ENCODE measurements at regions not wholly inside any gene's neighbourhood (a gene's known extent, or its start where the extent isn't known, plus 50 kb on each side); places are given as distances from the start of the nearest gene placed in this dataset.

DNA sequence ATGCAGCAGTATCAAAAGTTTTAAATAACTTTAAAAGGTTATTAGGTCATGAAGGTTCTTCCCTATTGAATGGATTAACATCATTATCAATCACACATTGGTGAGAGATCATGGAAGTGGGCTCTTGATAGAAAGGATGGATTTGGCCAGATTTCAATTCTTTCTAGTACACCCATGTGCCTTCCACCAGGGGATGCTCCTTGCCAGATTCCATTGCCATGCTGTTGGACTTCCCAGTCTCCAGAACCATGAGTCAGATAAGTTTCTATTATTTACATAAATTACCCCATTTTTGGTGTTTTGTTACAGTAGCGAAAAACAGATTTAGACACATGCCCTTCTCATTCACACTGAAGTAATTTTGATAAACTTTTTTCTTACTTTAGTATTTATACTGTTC is 1010.6 kb upstream of the C9orf72 start:
- Histone ChIP-seq H3K4me3 (ENCODE audit: control insufficient read depth in 1 of 7, extremely low read depth in 1 of 7, insufficient read depth in 4 of 7, low read depth in 2 of 7, low read length in 6 of 7) (no peak overlapping the region), H3K4me1 (ENCODE audit: control extremely low read depth in 1 of 4, control insufficient read depth in 4 of 4, insufficient read depth in 4 of 4, low read length in 3 of 4) (no peaks in the 10 kb centered on the region), H3K36me3 (ENCODE audit: control insufficient read depth in 4 of 4, insufficient read depth in 4 of 4, low read length in 3 of 4) (no peaks in the 10 kb centered on the region), H3K9me3 (ENCODE audit: control extremely low read depth in 1 of 5, control insufficient read depth in 4 of 5, insufficient read depth in 2 of 5, low read depth in 1 of 5, low read length in 4 of 5) (peaks cover 0 to 4% (median 1%) of the 10 kb centered on the region in 5 experiments), H3K27ac (ENCODE audit: insufficient read depth in 1 of 2, low read depth in 1 of 2, low read length in 2 of 2, poor library complexity in 1 of 2, severe bottlenecking in 2 of 2) (no peak overlapping the region), H3K27me3 (replicated peaks in 2 of 5; ENCODE audit: control insufficient read depth in 4 of 5, insufficient read depth in 5 of 5, low read length in 4 of 5) (no peaks in the 10 kb centered on the region)
- no CpG with 5 or more reads among the region's 1 CpG for WGBS (ENCODE audit: insufficient coverage)
- no peak for DNase-seq
- ChIA-PET CTCF (no interaction called here), POLR2A (no interaction called here)

DNA sequence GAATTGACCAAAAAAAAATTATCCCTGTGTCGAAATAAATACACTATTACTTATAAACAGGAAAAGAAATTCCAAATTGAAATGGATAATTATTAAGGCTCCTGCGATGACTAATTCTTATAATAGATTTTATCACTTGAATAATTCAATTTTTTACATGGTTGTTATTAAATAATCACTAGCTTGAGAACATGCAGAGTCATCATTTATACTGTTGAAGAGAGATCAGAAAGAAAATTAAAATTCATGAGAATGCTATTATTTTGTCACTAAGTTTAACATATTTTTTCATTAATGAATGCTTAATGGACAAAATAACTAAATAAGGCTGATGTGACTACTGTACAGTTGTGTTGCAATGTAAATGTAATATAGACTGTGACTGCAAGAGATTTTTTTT is 1011.3 kb upstream of the C9orf72 start:
- Histone ChIP-seq H3K4me3 (ENCODE audit: control insufficient read depth in 1 of 7, extremely low read depth in 1 of 7, insufficient read depth in 4 of 7, low read depth in 2 of 7, low read length in 6 of 7) (no peak overlapping the region), H3K27me3 (replicated peaks in 2 of 5; ENCODE audit: control insufficient read depth in 4 of 5, insufficient read depth in 5 of 5, low read length in 4 of 5) (no peaks in the 10 kb centered on the region), H3K9me3 (ENCODE audit: control extremely low read depth in 1 of 5, control insufficient read depth in 4 of 5, insufficient read depth in 2 of 5, low read depth in 1 of 5, low read length in 4 of 5) (peaks cover 0 to 4% (median 1%) of the 10 kb centered on the region in 5 experiments), H3K36me3 (ENCODE audit: control insufficient read depth in 4 of 4, insufficient read depth in 4 of 4, low read length in 3 of 4) (no peaks in the 10 kb centered on the region), H3K4me1 (ENCODE audit: control extremely low read depth in 1 of 4, control insufficient read depth in 4 of 4, insufficient read depth in 4 of 4, low read length in 3 of 4) (no peaks in the 10 kb centered on the region), H3K27ac (ENCODE audit: insufficient read depth in 1 of 2, low read depth in 1 of 2, low read length in 2 of 2, poor library complexity in 1 of 2, severe bottlenecking in 2 of 2) (no peak overlapping the region)
- no CpG with 5 or more reads among the region's 2 CpGs for WGBS (ENCODE audit: insufficient coverage)
- DNase-seq = no peak
- POLR2A ChIA-PET = no interaction called here
- CTCF ChIA-PET = no interaction called here

DNA sequence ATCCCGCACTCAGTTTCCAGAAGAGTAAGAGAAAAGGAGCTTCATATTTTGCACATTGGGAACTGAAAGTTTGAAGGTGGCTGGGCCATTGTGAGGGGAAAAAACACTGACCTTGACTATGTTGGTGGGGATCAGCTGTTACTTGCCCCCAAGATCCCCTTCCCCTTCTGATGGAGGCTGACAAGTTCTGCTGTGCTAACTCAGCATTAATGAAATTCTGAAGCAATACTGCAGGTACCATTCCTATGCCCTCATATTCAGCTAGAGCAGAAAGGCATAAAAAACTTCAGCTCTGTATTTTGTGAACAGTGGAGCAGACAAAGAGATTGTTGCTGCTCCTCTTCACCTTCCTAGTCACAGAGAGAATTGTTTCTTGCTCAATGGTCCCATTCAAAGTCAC is 1013.8 kb upstream of the C9orf72 start:
- ChIA-PET CTCF (no interaction called here), POLR2A (no interaction called here)
- DNase-seq = no peak
- WGBS (ENCODE audit: insufficient coverage) = 100% methylated on average over 1 of the region's 1 CpG
- H3K9me3 ChIP-seq (ENCODE audit: control extremely low read depth in 1 of 5, control insufficient read depth in 4 of 5, insufficient read depth in 2 of 5, low read depth in 1 of 5, low read length in 4 of 5) = peaks cover 0 to 4% (median 1%) of the 10 kb centered on the region in 5 experiments
- no peak overlapping the region for H3K27ac ChIP-seq (ENCODE audit: insufficient read depth in 1 of 2, low read depth in 1 of 2, low read length in 2 of 2, poor library complexity in 1 of 2, severe bottlenecking in 2 of 2)
- no peaks in the 10 kb centered on the region for H3K4me1 ChIP-seq (ENCODE audit: control extremely low read depth in 1 of 4, control insufficient read depth in 4 of 4, insufficient read depth in 4 of 4, low read length in 3 of 4)
- H3K36me3 ChIP-seq (ENCODE audit: control insufficient read depth in 4 of 4, insufficient read depth in 4 of 4, low read length in 3 of 4) = no peaks in the 10 kb centered on the region
- H3K27me3 ChIP-seq (replicated peaks in 2 of 5; ENCODE audit: control insufficient read depth in 4 of 5, insufficient read depth in 5 of 5, low read length in 4 of 5) = no peaks in the 10 kb centered on the region
- no peak overlapping the region for H3K4me3 ChIP-seq (ENCODE audit: control insufficient read depth in 1 of 7, extremely low read depth in 1 of 7, insufficient read depth in 4 of 7, low read depth in 2 of 7, low read length in 6 of 7)

DNA sequence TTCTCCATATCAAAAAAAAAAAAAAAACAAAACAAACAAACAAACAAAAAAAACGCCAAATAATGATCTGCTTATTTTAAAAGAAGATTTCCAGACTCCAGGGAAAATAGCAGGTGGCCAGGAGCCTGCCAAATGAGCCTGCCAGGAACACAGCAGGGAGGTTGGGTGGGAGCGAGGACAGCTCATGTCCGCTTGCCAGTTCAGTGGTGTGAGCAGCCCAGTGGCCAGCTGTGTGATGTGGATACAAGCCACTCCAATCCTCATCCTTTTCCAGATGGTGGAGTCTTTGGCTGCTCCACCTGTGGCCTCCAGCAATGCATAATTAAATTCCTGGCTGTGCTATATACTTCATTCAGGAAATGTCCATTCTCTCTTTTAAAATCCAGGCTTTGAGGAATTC is 1025.1 kb upstream of the C9orf72 start:
- WGBS (ENCODE audit: insufficient coverage) = 100% methylated on average over 2 of the region's 3 CpGs
- no peak for DNase-seq
- ChIA-PET POLR2A (no interaction called here), CTCF (no interaction called here)
- no peak overlapping the region for H3K27ac ChIP-seq (ENCODE audit: insufficient read depth in 1 of 2, low read depth in 1 of 2, low read length in 2 of 2, poor library complexity in 1 of 2, severe bottlenecking in 2 of 2)
- no peaks in the 10 kb centered on the region for H3K9me3 ChIP-seq (ENCODE audit: control extremely low read depth in 1 of 5, control insufficient read depth in 4 of 5, insufficient read depth in 2 of 5, low read depth in 1 of 5, low read length in 4 of 5)
- no peaks in the 10 kb centered on the region for H3K36me3 ChIP-seq (ENCODE audit: control insufficient read depth in 4 of 4, insufficient read depth in 4 of 4, low read length in 3 of 4)
- H3K27me3 ChIP-seq (replicated peaks in 2 of 5; ENCODE audit: control insufficient read depth in 4 of 5, insufficient read depth in 5 of 5, low read length in 4 of 5) = no peaks in the 10 kb centered on the region
- no peaks in the 10 kb centered on the region for H3K4me1 ChIP-seq (ENCODE audit: control extremely low read depth in 1 of 4, control insufficient read depth in 4 of 4, insufficient read depth in 4 of 4, low read length in 3 of 4)
- no peak overlapping the region for H3K4me3 ChIP-seq (ENCODE audit: control insufficient read depth in 1 of 7, extremely low read depth in 1 of 7, insufficient read depth in 4 of 7, low read depth in 2 of 7, low read length in 6 of 7)

DNA sequence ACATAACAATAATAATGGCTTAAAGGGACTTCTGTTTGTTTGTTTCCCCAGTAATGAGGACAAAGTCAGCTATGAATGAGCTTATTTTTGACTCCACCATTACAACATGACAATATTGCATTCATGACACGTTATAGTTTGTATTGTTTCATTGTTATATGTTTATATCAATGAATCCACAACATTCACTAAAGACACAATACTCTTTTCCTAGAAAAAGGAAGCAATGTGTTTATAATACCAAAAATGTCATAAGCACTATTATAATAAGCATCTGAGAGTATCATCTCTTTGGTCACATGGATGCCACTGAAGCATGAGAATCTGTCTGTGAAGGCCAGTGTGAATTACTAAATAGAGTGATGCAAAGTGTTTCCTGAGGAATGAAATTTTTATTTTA is 1026.9 kb upstream of the C9orf72 start:
- no peak overlapping the region for H3K4me3 ChIP-seq (ENCODE audit: control insufficient read depth in 1 of 7, extremely low read depth in 1 of 7, insufficient read depth in 4 of 7, low read depth in 2 of 7, low read length in 6 of 7)
- ChIA-PET CTCF (no interaction called here), POLR2A (no interaction called here)
- DNase-seq = no peak
- no CpG with 5 or more reads among the region's 1 CpG for WGBS (ENCODE audit: insufficient coverage)
- no peaks in the 10 kb centered on the region for H3K36me3 ChIP-seq (ENCODE audit: control insufficient read depth in 4 of 4, insufficient read depth in 4 of 4, low read length in 3 of 4)
- H3K4me1 ChIP-seq (ENCODE audit: control extremely low read depth in 1 of 4, control insufficient read depth in 4 of 4, insufficient read depth in 4 of 4, low read length in 3 of 4) = no peaks in the 10 kb centered on the region
- no peaks in the 10 kb centered on the region for H3K9me3 ChIP-seq (ENCODE audit: control extremely low read depth in 1 of 5, control insufficient read depth in 4 of 5, insufficient read depth in 2 of 5, low read depth in 1 of 5, low read length in 4 of 5)
- H3K27me3 ChIP-seq (replicated peaks in 2 of 5; ENCODE audit: control insufficient read depth in 4 of 5, insufficient read depth in 5 of 5, low read length in 4 of 5) = no peaks in the 10 kb centered on the region
- no peak overlapping the region for H3K27ac ChIP-seq (ENCODE audit: insufficient read depth in 1 of 2, low read depth in 1 of 2, low read length in 2 of 2, poor library complexity in 1 of 2, severe bottlenecking in 2 of 2)

DNA sequence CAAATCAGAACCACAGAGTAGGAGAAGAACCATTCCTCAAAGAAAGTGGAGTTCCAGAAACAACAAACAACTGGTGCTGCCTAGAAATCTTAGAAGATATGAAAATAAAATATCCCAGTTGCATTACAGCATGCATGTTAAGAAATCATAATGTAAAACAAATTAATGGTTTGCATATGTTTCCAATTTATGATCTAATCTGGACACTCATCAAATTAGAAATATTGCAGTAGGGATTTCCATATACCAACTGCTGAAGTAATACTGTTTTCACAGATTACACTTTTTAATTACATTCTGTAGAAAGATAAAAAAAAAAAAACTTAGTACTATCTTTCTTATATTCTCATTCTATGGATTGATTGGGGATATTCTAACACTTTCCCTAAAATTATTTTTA is 1034.6 kb upstream of the C9orf72 start:
- Histone ChIP-seq H3K27me3 (replicated peaks in 2 of 5; ENCODE audit: control insufficient read depth in 4 of 5, insufficient read depth in 5 of 5, low read length in 4 of 5) (no peaks in the 10 kb centered on the region), H3K4me3 (ENCODE audit: control insufficient read depth in 1 of 7, extremely low read depth in 1 of 7, insufficient read depth in 4 of 7, low read depth in 2 of 7, low read length in 6 of 7) (no peak overlapping the region), H3K36me3 (ENCODE audit: control insufficient read depth in 4 of 4, insufficient read depth in 4 of 4, low read length in 3 of 4) (no peaks in the 10 kb centered on the region), H3K4me1 (ENCODE audit: control extremely low read depth in 1 of 4, control insufficient read depth in 4 of 4, insufficient read depth in 4 of 4, low read length in 3 of 4) (no peaks in the 10 kb centered on the region), H3K9me3 (ENCODE audit: control extremely low read depth in 1 of 5, control insufficient read depth in 4 of 5, insufficient read depth in 2 of 5, low read depth in 1 of 5, low read length in 4 of 5) (no peaks in the 10 kb centered on the region), H3K27ac (ENCODE audit: insufficient read depth in 1 of 2, low read depth in 1 of 2, low read length in 2 of 2, poor library complexity in 1 of 2, severe bottlenecking in 2 of 2) (no peak overlapping the region)
- ChIA-PET POLR2A (interaction anchor here (0.5 kb wide), 1 partner anchor 65 kb away, joined by 3 read pairs; no protein-coding TSS in a partner anchor), CTCF (no interaction called here)
- no peak for DNase-seq

DNA sequence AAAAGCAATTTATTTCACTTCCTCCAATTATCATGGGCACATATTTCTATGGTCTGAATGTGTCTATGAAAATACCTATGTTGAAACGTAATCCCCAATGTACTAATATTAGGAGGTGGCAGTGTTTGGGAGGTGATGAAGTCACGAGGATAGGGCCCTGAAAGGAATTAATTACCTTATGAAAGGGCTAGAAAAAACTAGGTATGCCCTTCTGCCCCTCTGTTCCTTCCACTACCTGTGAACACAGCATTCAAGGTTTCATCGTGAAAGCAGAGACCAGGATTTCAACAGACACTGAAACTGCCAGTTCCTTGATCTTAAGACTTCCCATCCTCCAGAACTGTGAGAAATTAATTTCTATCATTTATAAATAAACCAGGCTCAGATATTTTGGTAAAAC is 1037.1 kb upstream of the C9orf72 start:
- H3K4me1 ChIP-seq (ENCODE audit: control extremely low read depth in 1 of 4, control insufficient read depth in 4 of 4, insufficient read depth in 4 of 4, low read length in 3 of 4) = no peaks in the 10 kb centered on the region
- CTCF ChIA-PET = no interaction called here
- no peaks in the 10 kb centered on the region for H3K9me3 ChIP-seq (ENCODE audit: control extremely low read depth in 1 of 5, control insufficient read depth in 4 of 5, insufficient read depth in 2 of 5, low read depth in 1 of 5, low read length in 4 of 5)
- H3K36me3 ChIP-seq (ENCODE audit: control insufficient read depth in 4 of 4, insufficient read depth in 4 of 4, low read length in 3 of 4) = no peaks in the 10 kb centered on the region
- no peaks in the 10 kb centered on the region for H3K27me3 ChIP-seq (replicated peaks in 2 of 5; ENCODE audit: control insufficient read depth in 4 of 5, insufficient read depth in 5 of 5, low read length in 4 of 5)
- POLR2A ChIA-PET = no interaction called here
- WGBS (ENCODE audit: insufficient coverage) = no CpG with 5 or more reads among the region's 3 CpGs
- no peak for DNase-seq
- no peak overlapping the region for H3K4me3 ChIP-seq (ENCODE audit: control insufficient read depth in 1 of 7, extremely low read depth in 1 of 7, insufficient read depth in 4 of 7, low read depth in 2 of 7, low read length in 6 of 7)
- no peak overlapping the region for H3K27ac ChIP-seq (ENCODE audit: insufficient read depth in 1 of 2, low read depth in 1 of 2, low read length in 2 of 2, poor library complexity in 1 of 2, severe bottlenecking in 2 of 2)
